Activated CD8-positive, alpha-beta memory T cell treated with anti-CD3 and anti-CD28 coated beads for 1 hour (primary cell): ENCODE measurements at regions not wholly inside any gene's neighbourhood (a gene's known extent, or its start where the extent isn't known, plus 50 kb on each side); places are given as distances from the start of the nearest gene placed in this dataset.
A peak's percentile ranks its signal among the peaks of the same experiment; 100 is the strongest.
"Not testable (repeated sequence)": the region's sequence is repeated elsewhere in the genome, so short reads cannot be mapped to it uniquely, and the experiment has no call there.

Source experiments
- DNase-seq, 2 donors: peaks; one replicate each; pipeline ENCODE4 v3.0.0-alpha.2; 2020; ENCODE audit warnings: low read depth in 1 of 2; ENCODE audit errors: extremely low read depth in 1 of 2

GRCh38 chr19:30690935-30691818, 319.0 kb downstream of the ZNF536 start:
- DNase-seq, result no peak

GRCh38 chr19:30690525-30690924, 318.3 kb downstream of the ZNF536 start:
- no peak for DNase-seq

- no peak for DNase-seq
Measured at GRCh38 chr19:30689474-30689873, 317.3 kb downstream of the ZNF536 start.

GRCh38 chr19:30688696-30689095, 316.5 kb downstream of the ZNF536 start:
- no peak for DNase-seq

- DNase-seq, result no peak
Measured at GRCh38 chr19:30686826-30687566, 314.8 kb downstream of the ZNF536 start.

GRCh38 chr19:30686176-30686820, 314.1 kb downstream of the ZNF536 start:
- DNase-seq, result no peak

GRCh38 chr19:30685426-30686000, 313.3 kb downstream of the ZNF536 start:
- no peak for DNase-seq

- DNase-seq, result no peak
Measured at GRCh38 chr19:30684613-30685012, 312.4 kb downstream of the ZNF536 start.

- DNase-seq, result peak in 1 of 2 donors; percentile 29
Measured at GRCh38 chr19:30682999-30683536, 310.9 kb downstream of the ZNF536 start.

GRCh38 chr19:30682146-30682998, 310.2 kb downstream of the ZNF536 start:
- DNase-seq, result no peak

- no peak for DNase-seq
Measured at GRCh38 chr19:30681162-30682100, 309.2 kb downstream of the ZNF536 start.

GRCh38 chr19:30680399-30680798, 308.2 kb downstream of the ZNF536 start:
- DNase-seq, result not testable (repeated sequence)

- DNase-seq, result no peak
Measured at GRCh38 chr19:30679789-30680188, 307.6 kb downstream of the ZNF536 start.

- DNase-seq, result no peak
Measured at GRCh38 chr19:30679153-30679702, 307.0 kb downstream of the ZNF536 start.

- DNase-seq, result no peak
Measured at GRCh38 chr19:30678168-30678567, 306.0 kb downstream of the ZNF536 start.

GRCh38 chr19:30677702-30678101, 305.5 kb downstream of the ZNF536 start:
- DNase-seq, result no peak

GRCh38 chr19:30676990-30677679, 305.0 kb downstream of the ZNF536 start:
- no peak for DNase-seq

- DNase-seq, result no peak
Measured at GRCh38 chr19:30675086-30675485, 302.9 kb downstream of the ZNF536 start.
